Coronary artery (tissue), 2 donors: ENCODE measurements at regions not wholly inside any gene's neighbourhood (a gene's known extent, or its start where the extent isn't known, plus 50 kb on each side); places are given as distances from the start of the nearest gene placed in this dataset.
A peak's percentile ranks its signal among the peaks of the same experiment; 100 is the strongest.

ENCODE experiments used
- DNase-seq: peaks from one replicate; pipeline ENCODE4 v3.0.0-alpha.2; 2017; ENCODE audit warnings: low spot score
- H3K27ac ChIP-seq, 2 donors: fragments of 200-600 bp; sonication (generic); one replicate each; pipeline ENCODE4 v1.5.1; 2016 to 2019
- H3K4me3 ChIP-seq: fragments of 200-600 bp; sonication (generic); 2 replicates; pipeline ENCODE4 v1.5.1; 2016; ENCODE audit warnings: mild to moderate bottlenecking, moderate library complexity
- CTCF ChIP-seq: fragments of 200-600 bp; sonication (generic); IDR thresholded peaks from one replicate; pipeline ENCODE4 v1.5.1; 2019; ENCODE audit warnings: antibody characterized with exemption

- TF ChIP-seq CTCF, result no peak
- no peak overlapping the region for H3K4me3 ChIP-seq
- no peak for DNase-seq
- peak overlapping the region in 1 of 2 donors; percentile 83 for H3K27ac ChIP-seq
Observed at GRCh38 chr3:99250821-99251355, 349.4 kb upstream of the DCBLD2 start.

- no peak for TF ChIP-seq CTCF
- H3K4me3 ChIP-seq, result no peak overlapping the region
- DNase-seq, result no peak
- peak overlapping the region in 1 of 2 donors; percentile 81 for H3K27ac ChIP-seq
Observed at GRCh38 chr3:99250272-99250671, 348.8 kb upstream of the DCBLD2 start.

GRCh38 chr3:99249627-99250026 lies 348.1 kb upstream of the DCBLD2 start:
- DNase-seq, result no peak
- Histone ChIP-seq H3K27ac (peak overlapping the region; percentile 66 to 81), H3K4me3 (no peak overlapping the region)
- TF ChIP-seq CTCF, result no peak

GRCh38 chr3:99248913-99249312 lies 347.4 kb upstream of the DCBLD2 start:
- Histone ChIP-seq H3K4me3 (no peak overlapping the region), H3K27ac (peak overlapping the region; percentile 66 to 81)
- no peak for DNase-seq
- TF ChIP-seq CTCF, result no peak

GRCh38 chr3:99248130-99248529 lies 346.6 kb upstream of the DCBLD2 start:
- Histone ChIP-seq H3K4me3 (no peak overlapping the region), H3K27ac (peak overlapping the region; percentile 66 to 81)
- TF ChIP-seq CTCF, result no peak
- DNase-seq, result no peak

GRCh38 chr3:99246010-99246654 lies 344.6 kb upstream of the DCBLD2 start:
- H3K4me3 ChIP-seq, result no peak overlapping the region
- no peak for TF ChIP-seq CTCF
- DNase-seq, result no peak
- no peak overlapping the region for H3K27ac ChIP-seq

GRCh38 chr3:99242271-99242670 lies 340.8 kb upstream of the DCBLD2 start:
- Histone ChIP-seq H3K27ac (peak overlapping the region in 1 of 2 donors; percentile 37), H3K4me3 (no peak overlapping the region)
- TF ChIP-seq CTCF, result no peak
- no peak for DNase-seq
